AG09309 (cell line): ENCODE measurements at regions not wholly inside any gene's neighbourhood (a gene's known extent, or its start where the extent isn't known, plus 50 kb on each side); places are given as distances from the start of the nearest gene placed in this dataset.

Experiments
- DNase-seq: peaks from one replicate; pipeline ENCODE4 v3.0.0-alpha.2; 2010; ENCODE audit warnings: low read depth
- H3K4me3 ChIP-seq: 2 replicates; pipeline ENCODE4 v1.5.1; 2011; ENCODE audit warnings: mild to moderate bottlenecking, low read depth, low read length, moderate library complexity; ENCODE audit not compliant: control insufficient read depth
- CTCF ChIP-seq: IDR thresholded peaks from 2 replicates; pipeline ENCODE4 v1.5.1; 2011; ENCODE audit warnings: mild to moderate bottlenecking, low read depth, low read length, inconsistent platforms; ENCODE audit not compliant: insufficient read depth, control insufficient read depth; ENCODE audit errors: missing control alignments

DNA sequence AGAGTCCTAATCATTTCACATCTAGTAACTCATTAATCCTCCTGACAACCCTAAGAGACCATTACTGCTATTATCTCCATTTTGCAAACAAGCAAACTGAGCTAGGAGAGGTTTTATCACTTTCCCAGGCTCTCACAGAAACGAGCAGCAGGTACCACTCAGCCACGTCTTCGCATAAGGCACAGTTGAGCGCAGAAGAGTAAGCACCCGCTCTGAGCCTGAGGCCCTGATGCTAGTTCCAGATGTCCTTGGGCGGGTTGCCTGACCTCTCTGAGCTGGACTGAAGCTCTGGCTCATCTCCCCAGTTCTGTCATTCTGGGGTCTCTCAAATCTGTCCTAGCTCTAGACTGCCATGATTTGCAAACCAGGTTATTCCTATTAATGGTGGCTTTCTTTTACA, 72.6 kb upstream of the FRMD4A start:
- H3K4me3 ChIP-seq = no peak overlapping the region
- no peak for DNase-seq
- TF ChIP-seq CTCF = no peak

- no peak for DNase-seq
- no peak for TF ChIP-seq CTCF
- H3K4me3 ChIP-seq = no peak overlapping the region
Observed at GRCh38 chr10:14399641-14400040, 68.9 kb upstream of the FRMD4A start.

GRCh38 chr10:14397066-14397465, 66.3 kb upstream of the FRMD4A start:
- TF ChIP-seq CTCF = no peak
- peak; percentile 99 for DNase-seq

DNA sequence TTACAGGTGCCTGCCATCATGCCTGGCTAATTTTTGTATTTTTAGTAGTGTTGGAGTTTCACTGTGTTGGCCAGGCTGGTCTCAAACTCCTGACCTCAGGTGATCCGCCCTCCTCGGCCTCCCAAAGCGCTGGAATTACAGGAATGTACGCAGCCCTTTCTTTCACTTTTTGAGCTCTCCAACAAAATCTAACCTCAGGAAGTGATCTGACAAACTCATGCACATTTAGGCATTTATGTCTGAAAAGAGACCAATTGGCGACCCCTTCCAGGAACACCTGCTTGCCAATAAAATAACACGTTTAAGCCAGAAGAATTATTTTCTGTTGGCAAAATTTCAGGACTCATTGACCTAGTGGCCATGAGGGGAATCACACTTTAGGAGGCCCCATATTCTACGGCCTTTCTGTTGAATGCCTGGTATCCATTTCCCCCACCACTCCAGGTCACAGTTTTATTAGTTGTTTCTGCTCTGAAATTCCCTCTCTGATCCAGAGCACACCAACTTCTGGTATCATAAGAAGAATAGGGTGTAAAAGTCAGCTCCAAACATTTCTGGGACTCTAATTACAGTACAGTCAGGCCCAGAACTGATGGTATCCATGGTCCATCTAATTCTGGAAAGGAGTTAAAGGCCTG, 65.8 kb upstream of the FRMD4A start:
- TF ChIP-seq CTCF = peak; percentile 58
- no peak for DNase-seq
- H3K4me3 ChIP-seq = no peak overlapping the region

More at GRCh38 chr10:14397066-14397465, 66.3 kb upstream of the FRMD4A start:
- no peak overlapping the region for H3K4me3 ChIP-seq

DNA sequence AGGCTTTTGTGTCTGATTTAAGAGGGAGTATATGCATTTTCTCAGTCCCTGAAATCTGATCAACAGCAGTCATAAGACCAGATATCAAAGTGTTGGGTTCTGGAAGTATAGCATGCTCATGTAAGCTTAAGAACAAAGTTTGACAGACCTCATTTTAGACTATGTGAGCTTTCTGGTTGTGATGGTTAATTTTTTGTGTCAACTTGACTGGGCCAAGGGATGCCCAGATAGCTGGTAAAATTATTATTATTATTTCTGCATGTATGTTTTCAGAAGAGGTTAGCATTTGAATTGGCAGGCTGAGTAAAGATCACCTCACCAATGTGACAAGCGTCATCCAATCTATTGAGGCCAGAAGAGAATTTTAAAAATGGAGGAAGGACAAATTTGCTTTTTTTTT, 63.5 kb upstream of the FRMD4A start:
- no peak overlapping the region for H3K4me3 ChIP-seq
- no peak for DNase-seq
- TF ChIP-seq CTCF = no peak

DNA sequence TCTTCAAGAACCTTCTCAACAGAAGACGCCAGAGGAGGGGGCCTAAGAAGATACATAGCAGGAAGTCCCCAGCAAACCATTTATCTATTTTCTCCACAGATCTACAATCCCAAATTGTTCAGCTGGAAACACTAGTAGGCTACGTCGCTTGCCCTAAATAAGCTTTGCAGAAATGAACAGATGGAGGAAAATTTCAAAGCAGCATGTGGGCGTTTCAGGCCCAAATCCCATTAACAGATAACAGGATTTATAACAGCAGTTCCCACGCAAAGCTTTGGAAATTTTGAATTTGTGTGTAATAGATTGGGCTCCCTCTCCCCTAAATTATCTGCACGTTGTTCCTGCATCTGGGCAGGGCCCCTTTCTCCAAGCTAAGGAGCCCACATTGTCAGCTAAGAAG, 60.6 kb upstream of the FRMD4A start:
- no peak overlapping the region for H3K4me3 ChIP-seq
- DNase-seq = no peak
- TF ChIP-seq CTCF = no peak

- no peak overlapping the region for H3K4me3 ChIP-seq
- DNase-seq = no peak
Observed at GRCh38 chr10:14389981-14390590, 59.4 kb upstream of the FRMD4A start.

More at GRCh38 chr10:14389981-14390590, 59.4 kb upstream of the FRMD4A start:
- TF ChIP-seq CTCF = no peak
